ENCODE measurements at regions not wholly inside any gene's neighbourhood (a gene's known extent, or its start where the extent isn't known, plus 50 kb on each side); places are given as distances from the start of the nearest gene placed in this dataset.
"Not testable (repeated sequence)": the region's sequence is repeated elsewhere in the genome, so short reads cannot be mapped to it uniquely, and the experiment has no call there.

- DNase-seq (ENCODE audit: low read depth) = no peak
Observed at GRCh38 chr2:136715146-136715545, 50.2 kb upstream of the THSD7B start.

- no peak for DNase-seq (ENCODE audit: low read depth)
Observed at GRCh38 chr2:136714452-136714951, 50.8 kb upstream of the THSD7B start.

- no peak for DNase-seq (ENCODE audit: low read depth)
Observed at GRCh38 chr2:136713739-136714138, 51.6 kb upstream of the THSD7B start.

GRCh38 chr2:136705336-136705735 lies 60.0 kb upstream of the THSD7B start:
- DNase-seq (ENCODE audit: low read depth) = no peak

GRCh38 chr2:136703214-136703613 lies 62.1 kb upstream of the THSD7B start:
- DNase-seq (ENCODE audit: low read depth) = no peak

GRCh38 chr2:136696438-136696837 lies 68.9 kb upstream of the THSD7B start:
- DNase-seq (ENCODE audit: low read depth) = no peak

GRCh38 chr2:136693966-136694365 lies 71.4 kb upstream of the THSD7B start:
- no peak for DNase-seq (ENCODE audit: low read depth)

GRCh38 chr2:136680079-136680478 lies 85.3 kb upstream of the THSD7B start:
- not testable (repeated sequence) for DNase-seq (ENCODE audit: low read depth)

GRCh38 chr2:136665736-136666135 lies 99.6 kb upstream of the THSD7B start:
- DNase-seq (ENCODE audit: low read depth) = no peak

GRCh38 chr2:136664713-136665405 lies 100.5 kb upstream of the THSD7B start:
- DNase-seq (ENCODE audit: low read depth) = no peak

GRCh38 chr2:136658201-136658600 lies 107.1 kb upstream of the THSD7B start:
- no peak for DNase-seq (ENCODE audit: low read depth)

- no peak for DNase-seq (ENCODE audit: low read depth)
Observed at GRCh38 chr2:136653861-136654260, 111.5 kb upstream of the THSD7B start.

- no peak for DNase-seq (ENCODE audit: low read depth)
Observed at GRCh38 chr2:136651456-136652010, 113.8 kb upstream of the THSD7B start.

GRCh38 chr2:136647039-136647438 lies 118.3 kb upstream of the THSD7B start:
- DNase-seq (ENCODE audit: low read depth) = no peak

GRCh38 chr2:136645236-136645828 lies 120.0 kb upstream of the THSD7B start:
- no peak for DNase-seq (ENCODE audit: low read depth)

- DNase-seq (ENCODE audit: low read depth) = no peak
Observed at GRCh38 chr2:136639651-136640050, 125.7 kb upstream of the THSD7B start.

GRCh38 chr2:136638193-136638592 lies 127.2 kb upstream of the THSD7B start:
- DNase-seq (ENCODE audit: low read depth) = no peak

GRCh38 chr2:136637402-136637801 lies 127.9 kb upstream of the THSD7B start:
- no peak for DNase-seq (ENCODE audit: low read depth)

GRCh38 chr2:136628490-136628889 lies 136.9 kb upstream of the THSD7B start:
- DNase-seq (ENCODE audit: low read depth) = no peak

- DNase-seq (ENCODE audit: low read depth) = no peak
Observed at GRCh38 chr2:136613096-136613495, 152.2 kb upstream of the THSD7B start.

GRCh38 chr2:136612079-136612478 lies 153.3 kb upstream of the THSD7B start:
- DNase-seq (ENCODE audit: low read depth) = no peak

- DNase-seq (ENCODE audit: low read depth) = no peak
Observed at GRCh38 chr2:136611451-136611850, 153.9 kb upstream of the THSD7B start.

GRCh38 chr2:136582628-136583205 lies 182.6 kb upstream of the THSD7B start:
- DNase-seq (ENCODE audit: low read depth) = no peak

Measured in HS-5 (cell line).